ENCODE measurements at regions not wholly inside any gene's neighbourhood (a gene's known extent, or its start where the extent isn't known, plus 50 kb on each side); places are given as distances from the start of the nearest gene placed in this dataset.

DNA sequence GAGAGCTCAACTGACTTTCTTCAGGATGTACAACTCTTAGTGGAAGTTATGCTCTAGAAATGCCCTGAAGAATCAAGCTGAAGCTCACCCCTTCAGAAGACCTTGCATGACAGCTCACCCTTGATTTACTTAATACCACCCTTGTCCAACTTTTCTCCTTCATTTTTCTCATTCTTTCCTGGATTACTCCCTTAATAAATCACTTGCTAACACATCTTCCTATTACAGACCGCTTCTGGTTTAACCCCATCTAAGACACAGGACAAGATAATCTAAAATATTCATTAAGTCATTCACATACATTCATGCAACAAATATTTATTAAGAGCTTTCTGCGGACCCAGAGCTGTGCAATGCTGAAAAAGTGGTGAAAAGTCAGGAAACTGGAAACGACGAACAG lies 630.7 kb upstream of the RORB start:
- no peak overlapping the region for H3K4me3 ChIP-seq
- TF ChIP-seq, protein P1, sequence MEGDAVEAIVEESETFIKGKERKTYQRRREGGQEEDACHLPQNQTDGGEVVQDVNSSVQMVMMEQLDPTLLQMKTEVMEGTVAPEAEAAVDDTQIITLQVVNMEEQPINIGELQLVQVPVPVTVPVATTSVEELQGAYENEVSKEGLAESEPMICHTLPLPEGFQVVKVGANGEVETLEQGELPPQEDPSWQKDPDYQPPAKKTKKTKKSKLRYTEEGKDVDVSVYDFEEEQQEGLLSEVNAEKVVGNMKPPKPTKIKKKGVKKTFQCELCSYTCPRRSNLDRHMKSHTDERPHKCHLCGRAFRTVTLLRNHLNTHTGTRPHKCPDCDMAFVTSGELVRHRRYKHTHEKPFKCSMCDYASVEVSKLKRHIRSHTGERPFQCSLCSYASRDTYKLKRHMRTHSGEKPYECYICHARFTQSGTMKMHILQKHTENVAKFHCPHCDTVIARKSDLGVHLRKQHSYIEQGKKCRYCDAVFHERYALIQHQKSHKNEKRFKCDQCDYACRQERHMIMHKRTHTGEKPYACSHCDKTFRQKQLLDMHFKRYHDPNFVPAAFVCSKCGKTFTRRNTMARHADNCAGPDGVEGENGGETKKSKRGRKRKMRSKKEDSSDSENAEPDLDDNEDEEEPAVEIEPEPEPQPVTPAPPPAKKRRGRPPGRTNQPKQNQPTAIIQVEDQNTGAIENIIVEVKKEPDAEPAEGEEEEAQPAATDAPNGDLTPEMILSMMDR (IDR thresholded peaks at IDR 0.05), result no peak
- no peaks in the 10 kb centered on the region for H3K36me3 ChIP-seq
- H3K27ac ChIP-seq, result no peak overlapping the region
- H3K9me3 ChIP-seq, result no peaks in the 10 kb centered on the region
- ATAC-seq (no peak), DNase-seq (no peak)
- no peaks in the 10 kb centered on the region for H3K27me3 ChIP-seq
- no peaks in the 10 kb centered on the region for H3K4me1 ChIP-seq
- intact Hi-C loops (cut with DNase I), result no loop called here

DNA sequence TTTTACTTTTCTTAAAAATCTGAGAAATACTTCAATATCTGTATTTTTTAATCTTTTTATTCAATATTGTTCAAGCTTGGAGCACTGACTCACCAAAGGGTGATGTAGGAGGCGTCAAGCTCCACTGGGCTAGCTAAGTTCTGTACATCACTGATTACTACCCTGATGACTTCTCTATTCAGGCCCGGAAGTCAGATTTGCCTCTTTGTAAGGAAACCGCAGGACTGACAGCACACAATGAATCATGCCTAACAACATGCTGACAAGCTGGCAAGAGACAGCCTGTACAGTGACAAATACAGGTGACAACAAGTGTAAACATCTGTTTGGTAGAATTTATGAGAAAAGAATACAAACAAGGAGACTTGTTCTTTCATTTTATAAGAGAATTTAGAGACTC lies 627.9 kb upstream of the RORB start:
- TF ChIP-seq, protein P1 (IDR thresholded peaks at IDR 0.05), result no peak
- H3K4me3 ChIP-seq, result no peak overlapping the region
- no peak for ATAC-seq
- H3K4me1 ChIP-seq, result no peaks in the 10 kb centered on the region
- H3K9me3 ChIP-seq, result no peaks in the 10 kb centered on the region
- no peaks in the 10 kb centered on the region for H3K36me3 ChIP-seq
- no peak for DNase-seq
- no peaks in the 10 kb centered on the region for H3K27me3 ChIP-seq
- no peak overlapping the region for H3K27ac ChIP-seq
- intact Hi-C loops (cut with DNase I), result no loop called here

DNA sequence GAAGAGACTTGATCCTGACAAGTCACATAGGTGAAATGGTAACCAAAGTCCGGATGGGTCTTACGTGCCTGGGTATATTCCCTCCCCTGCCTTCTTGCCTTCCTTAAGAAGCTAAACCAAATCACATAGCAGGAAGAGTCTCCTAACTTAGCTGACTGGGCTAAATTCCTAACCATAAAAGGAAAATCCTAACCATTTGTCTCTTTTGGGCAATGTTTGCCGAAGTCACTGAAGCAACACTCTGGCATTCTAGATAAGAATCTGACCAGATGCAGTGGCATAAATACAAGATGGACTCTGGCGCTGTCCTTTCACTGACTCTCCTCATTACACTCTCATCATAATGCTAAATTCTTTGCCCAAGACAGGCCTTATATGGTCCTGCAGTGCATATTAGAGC lies 625.5 kb upstream of the RORB start:
- no peaks in the 10 kb centered on the region for H3K36me3 ChIP-seq
- intact Hi-C loops (cut with DNase I), result no loop called here
- no peak for DNase-seq
- H3K4me1 ChIP-seq, result no peaks in the 10 kb centered on the region
- TF ChIP-seq, protein P1 (IDR thresholded peaks at IDR 0.05), result no peak
- ATAC-seq, result no peak
- H3K27ac ChIP-seq, result no peak overlapping the region
- H3K9me3 ChIP-seq, result no peaks in the 10 kb centered on the region
- H3K27me3 ChIP-seq, result no peaks in the 10 kb centered on the region
- no peak overlapping the region for H3K4me3 ChIP-seq

DNA sequence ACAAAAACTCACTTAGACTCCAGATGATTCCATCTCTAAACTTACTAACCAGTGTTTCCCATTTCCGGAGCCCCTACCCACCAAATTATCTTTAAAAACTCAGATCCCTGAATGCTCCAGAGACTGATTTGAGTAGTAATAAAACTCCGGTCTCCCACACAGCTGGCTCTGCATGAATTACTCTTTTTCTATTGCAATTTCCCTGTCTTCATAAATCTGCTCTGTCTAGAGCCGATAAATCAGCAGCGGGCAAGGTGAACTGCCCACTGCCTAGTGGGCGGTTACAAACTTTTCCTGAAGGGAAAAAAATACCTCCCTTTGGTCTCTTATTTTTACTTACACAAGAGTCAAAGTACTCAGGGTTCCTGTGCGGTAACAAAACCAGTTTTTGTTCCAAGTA lies 624.4 kb upstream of the RORB start:
- DNase-seq, result no peak

DNA sequence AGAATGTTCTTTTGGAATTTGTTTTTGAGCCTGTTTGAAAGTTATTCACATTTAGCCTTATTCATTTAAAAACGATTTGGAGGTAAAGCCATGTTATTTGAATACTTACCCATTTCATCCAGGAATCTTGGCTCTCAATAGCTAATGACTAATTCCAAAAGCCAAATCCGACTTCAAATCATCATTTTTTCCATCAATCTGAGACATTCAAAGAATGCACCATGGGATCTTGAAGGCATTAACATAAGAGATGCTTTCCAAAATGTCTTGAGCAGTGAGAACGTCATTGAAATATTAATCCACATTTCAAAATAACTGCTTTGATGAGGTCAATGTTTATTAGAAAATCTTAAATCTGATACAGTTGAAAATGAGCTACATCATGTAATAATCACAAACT lies 617.0 kb upstream of the RORB start:
- no peaks in the 10 kb centered on the region for H3K27me3 ChIP-seq
- H3K4me1 ChIP-seq, result no peaks in the 10 kb centered on the region
- DNase-seq, result no peak
- H3K4me3 ChIP-seq, result no peak overlapping the region
- TF ChIP-seq, protein P1 (IDR thresholded peaks at IDR 0.05), result no peak
- ATAC-seq, result no peak
- no peaks in the 10 kb centered on the region for H3K36me3 ChIP-seq
- H3K9me3 ChIP-seq, result no peaks in the 10 kb centered on the region
- intact Hi-C loops (cut with DNase I), result no loop called here
- no peak overlapping the region for H3K27ac ChIP-seq

More for the DNA sequence above, 624.4 kb upstream of the RORB start:
- Histone ChIP-seq H3K27ac (no peak overlapping the region), H3K36me3 (no peaks in the 10 kb centered on the region), H3K27me3 (no peaks in the 10 kb centered on the region), H3K4me3 (no peak overlapping the region), H3K9me3 (no peaks in the 10 kb centered on the region), H3K4me1 (no peaks in the 10 kb centered on the region)
- no peak for ATAC-seq
- intact Hi-C loops (cut with DNase I), result no loop called here
- TF ChIP-seq, protein P1 (IDR thresholded peaks at IDR 0.05), result no peak

Measured in left lung (tissue), 4 donors.